Suprapubic skin (tissue), 4 donors: ENCODE measurements at regions not wholly inside any gene's neighbourhood (a gene's known extent, or its start where the extent isn't known, plus 50 kb on each side); places are given as distances from the start of the nearest gene placed in this dataset.

ENCODE experiments used
- CTCF ChIP-seq, 2 donors: fragments of 200-600 bp in 1 of 2; fragments of 450-650 bp in 1 of 2; sonication (generic) in 1 of 2; IDR thresholded peaks; one replicate each; pipeline ENCODE4 v1.5.1; 2016 to 2019; ENCODE audit warnings: antibody characterized with exemption in 2 of 2, mild to moderate bottlenecking in 1 of 2, moderate library complexity in 1 of 2
- POLR2A ChIP-seq, 2 donors: fragments of 450-650 bp; IDR thresholded peaks; one replicate each; pipeline ENCODE4 v1.6.1; 2017; ENCODE audit warnings: antibody characterized with exemption in 2 of 2, mild to moderate bottlenecking in 2 of 2, moderate library complexity in 2 of 2
- POLR2AphosphoS5 ChIP-seq, 3 donors: sonication (generic); formaldehyde crosslinking; IDR thresholded peaks; one replicate each; pipeline ENCODE4 v1.6.1; 2017; ENCODE audit warnings: antibody characterized with exemption in 3 of 3

DNA sequence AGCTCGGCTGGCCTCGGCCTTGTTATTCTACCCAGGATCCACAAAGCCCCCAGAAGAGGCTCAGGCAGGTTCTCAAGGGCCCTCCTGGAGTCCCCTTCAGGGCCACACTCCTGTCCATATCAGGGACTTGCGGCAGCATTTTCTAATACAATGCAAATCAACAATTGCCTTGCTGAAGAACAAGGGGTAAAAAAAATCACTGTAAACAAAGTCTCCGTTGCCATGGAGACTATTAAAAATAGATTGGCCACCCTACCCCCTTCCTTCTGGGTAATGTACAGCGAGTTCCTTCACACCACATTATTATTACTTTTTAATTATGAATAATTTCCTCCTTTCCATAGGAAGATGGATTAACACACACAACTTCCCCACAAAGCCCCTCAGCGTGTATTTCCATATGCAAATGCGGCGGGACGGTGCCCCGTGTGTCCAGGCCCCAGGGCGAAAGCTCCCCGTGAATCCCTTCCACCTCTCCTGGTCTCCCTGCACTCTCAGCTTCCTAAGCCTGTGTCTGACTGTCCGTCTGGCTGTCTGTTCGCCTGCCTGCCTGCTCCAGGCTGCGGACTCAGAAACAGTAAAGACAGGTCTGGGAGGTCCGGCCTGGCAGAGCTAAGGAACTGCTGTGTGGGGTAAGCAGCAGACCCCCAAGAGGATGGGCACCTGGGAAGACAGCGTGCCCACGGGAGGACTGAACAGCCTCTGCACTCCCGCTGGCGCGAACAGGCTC, 196.6 kb downstream of the RBFOX3 start:
- TF ChIP-seq CTCF (IDR thresholded peaks at IDR 0.05) = no peak
- no peak for TF ChIP-seq POLR2AphosphoS5 (IDR thresholded peaks at IDR 0.05)
- TF ChIP-seq POLR2A (IDR thresholded peaks at IDR 0.05) = no peak
